SKM-1 (cell line): ENCODE measurements at regions not wholly inside any gene's neighbourhood (a gene's known extent, or its start where the extent isn't known, plus 50 kb on each side); places are given as distances from the start of the nearest gene placed in this dataset.

ENCODE experiments used
- DNase-seq: peaks from one replicate; lab custom pipeline; 2025; ENCODE audit not compliant: unreplicated experiment; lab: John Stamatoyannopoulos, UW

- DNase-seq = no peak
These were observed 676.9 kb downstream of the GATA3 start for GRCh38 chr10:8731121-8732095.

GRCh38 chr10:8738987-8739386 is 684.5 kb downstream of the GATA3 start:
- DNase-seq = no peak

- no peak for DNase-seq
These were observed 697.8 kb downstream of the GATA3 start for GRCh38 chr10:8752146-8752843.

- DNase-seq = no peak
These were observed 703.5 kb downstream of the GATA3 start for GRCh38 chr10:8758029-8758428.

GRCh38 chr10:8766899-8767298 is 712.4 kb downstream of the GATA3 start:
- DNase-seq = no peak

GRCh38 chr10:8767591-8767990 is 713.1 kb downstream of the GATA3 start:
- no peak for DNase-seq

GRCh38 chr10:8768341-8768740 is 713.9 kb downstream of the GATA3 start:
- no peak for DNase-seq

GRCh38 chr10:8768852-8769251 is 714.4 kb downstream of the GATA3 start:
- no peak for DNase-seq

GRCh38 chr10:8776926-8777622 is 722.6 kb downstream of the GATA3 start:
- DNase-seq = no peak

- DNase-seq = no peak
These were observed 724.2 kb downstream of the GATA3 start for GRCh38 chr10:8778713-8779112.

GRCh38 chr10:8787649-8788048 is 733.2 kb downstream of the GATA3 start:
- DNase-seq = no peak

GRCh38 chr10:8790390-8790789 is 735.9 kb downstream of the GATA3 start:
- no peak for DNase-seq

GRCh38 chr10:8794860-8795259 is 740.4 kb downstream of the GATA3 start:
- no peak for DNase-seq

- DNase-seq = no peak
These were observed 745.9 kb downstream of the GATA3 start for GRCh38 chr10:8800426-8800825.

- no peak for DNase-seq
These were observed 749.5 kb downstream of the GATA3 start for GRCh38 chr10:8803992-8804391.

- no peak for DNase-seq
These were observed 756.2 kb downstream of the GATA3 start for GRCh38 chr10:8810677-8811076.

- DNase-seq = no peak
These were observed 756.7 kb downstream of the GATA3 start for GRCh38 chr10:8811201-8811600.

GRCh38 chr10:8815969-8816368 is 761.5 kb downstream of the GATA3 start:
- no peak for DNase-seq

GRCh38 chr10:8817299-8817698 is 762.8 kb downstream of the GATA3 start:
- no peak for DNase-seq

GRCh38 chr10:8825611-8826010 is 771.1 kb downstream of the GATA3 start:
- DNase-seq = no peak

GRCh38 chr10:8829592-8829991 is 775.1 kb downstream of the GATA3 start:
- DNase-seq = no peak

- no peak for DNase-seq
These were observed 775.6 kb downstream of the GATA3 start for GRCh38 chr10:8830048-8830447.
